ENCODE measurements at regions not wholly inside any gene's neighbourhood (a gene's known extent, or its start where the extent isn't known, plus 50 kb on each side); places are given as distances from the start of the nearest gene placed in this dataset.

- DNase-seq (no peak), ATAC-seq (no peak), FAIRE-seq (no peak)
- Histone ChIP-seq H3K27me3 (no peaks in the 10 kb centered on the region), H3K9me3 (no peaks in the 10 kb centered on the region), H3K36me3 (no peaks in the 10 kb centered on the region), H3K4me1 (no peaks in the 10 kb centered on the region), H3K27ac (no peak overlapping the region), H3K4me3 (no peak overlapping the region)
- intact Hi-C loops (cut with DNase I): no loop called here
- TF ChIP-seq, protein P1, sequence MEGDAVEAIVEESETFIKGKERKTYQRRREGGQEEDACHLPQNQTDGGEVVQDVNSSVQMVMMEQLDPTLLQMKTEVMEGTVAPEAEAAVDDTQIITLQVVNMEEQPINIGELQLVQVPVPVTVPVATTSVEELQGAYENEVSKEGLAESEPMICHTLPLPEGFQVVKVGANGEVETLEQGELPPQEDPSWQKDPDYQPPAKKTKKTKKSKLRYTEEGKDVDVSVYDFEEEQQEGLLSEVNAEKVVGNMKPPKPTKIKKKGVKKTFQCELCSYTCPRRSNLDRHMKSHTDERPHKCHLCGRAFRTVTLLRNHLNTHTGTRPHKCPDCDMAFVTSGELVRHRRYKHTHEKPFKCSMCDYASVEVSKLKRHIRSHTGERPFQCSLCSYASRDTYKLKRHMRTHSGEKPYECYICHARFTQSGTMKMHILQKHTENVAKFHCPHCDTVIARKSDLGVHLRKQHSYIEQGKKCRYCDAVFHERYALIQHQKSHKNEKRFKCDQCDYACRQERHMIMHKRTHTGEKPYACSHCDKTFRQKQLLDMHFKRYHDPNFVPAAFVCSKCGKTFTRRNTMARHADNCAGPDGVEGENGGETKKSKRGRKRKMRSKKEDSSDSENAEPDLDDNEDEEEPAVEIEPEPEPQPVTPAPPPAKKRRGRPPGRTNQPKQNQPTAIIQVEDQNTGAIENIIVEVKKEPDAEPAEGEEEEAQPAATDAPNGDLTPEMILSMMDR (IDR thresholded peaks at IDR 0.05): no peak
- 17 to 40% methylated on average over 2 of the region's 2 CpGs for WGBS, 2 donors
Measured at GRCh38 chr6:67391955-67392354, 1243.1 kb upstream of the ADGRB3 start.

DNA sequence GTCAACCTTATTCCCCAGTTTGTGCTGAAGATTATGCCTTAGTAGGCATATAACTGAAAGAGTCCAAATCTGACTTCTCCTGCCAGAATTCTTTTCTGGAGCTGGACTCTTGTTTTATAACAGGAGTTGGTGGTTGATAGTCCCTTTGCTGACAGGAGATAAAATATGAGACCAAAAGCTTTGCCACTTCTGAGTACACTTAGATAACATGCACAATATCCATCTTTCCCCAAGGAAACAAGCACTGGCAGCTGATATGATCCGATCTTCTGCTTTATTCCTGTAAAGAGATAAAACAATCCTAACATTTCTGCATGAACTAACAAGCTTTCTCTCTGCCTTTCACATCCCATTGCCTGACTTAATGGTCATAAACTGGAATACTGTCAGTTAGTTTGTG lies 1265.4 kb upstream of the ADGRB3 start:
- TF ChIP-seq, protein P1 (IDR thresholded peaks at IDR 0.05): no peak
- H3K4me3 ChIP-seq: no peak overlapping the region
- ATAC-seq (no peak), DNase-seq (no peak), FAIRE-seq (no peak)
- no peaks in the 10 kb centered on the region for H3K36me3 ChIP-seq
- H3K4me1 ChIP-seq: no peaks in the 10 kb centered on the region
- intact Hi-C loops (cut with DNase I): no loop called here
- H3K27ac ChIP-seq: no peak overlapping the region
- 27 to 41% methylated on average over 1 of the region's 1 CpG for WGBS, 2 donors
- H3K27me3 ChIP-seq: no peaks in the 10 kb centered on the region
- H3K9me3 ChIP-seq: no peaks in the 10 kb centered on the region

- 58 to 64% methylated on average over 5 of the region's 5 CpGs for WGBS, 2 donors
- Histone ChIP-seq H3K4me3 (no peak overlapping the region), H3K27me3 (no peaks in the 10 kb centered on the region), H3K4me1 (no peaks in the 10 kb centered on the region), H3K36me3 (no peaks in the 10 kb centered on the region), H3K27ac (no peak overlapping the region), H3K9me3 (no peaks in the 10 kb centered on the region)
- TF ChIP-seq, protein P1 (IDR thresholded peaks at IDR 0.05): no peak
- FAIRE-seq (no peak), ATAC-seq (no peak), DNase-seq (no peak)
- intact Hi-C loops (cut with DNase I): no loop called here
Measured at GRCh38 chr6:67362976-67363375, 1272.1 kb upstream of the ADGRB3 start.

DNA sequence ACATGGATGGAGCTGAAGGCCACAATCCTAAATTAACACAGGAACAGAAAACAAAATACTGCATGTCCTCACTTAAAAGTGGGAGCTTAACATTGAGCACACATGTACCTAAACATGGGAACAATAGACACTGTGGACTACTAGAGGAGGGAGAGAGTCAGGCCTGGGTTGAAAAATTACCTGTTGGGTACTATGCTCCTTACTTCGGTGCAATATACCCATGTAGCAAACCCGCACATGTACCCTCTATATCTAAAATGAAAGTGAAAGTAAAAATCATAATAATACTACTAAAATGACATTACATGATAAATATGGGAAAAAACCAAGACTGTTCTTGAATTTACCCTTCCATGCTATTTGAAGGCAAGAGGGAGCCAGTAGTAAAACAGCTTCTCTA lies 1273.8 kb upstream of the ADGRB3 start:
- 81 to 89% methylated on average over 2 of the region's 2 CpGs for WGBS, 2 donors
- no peak for DNase-seq
- ATAC-seq: no peak
- H3K9me3 ChIP-seq: no peaks in the 10 kb centered on the region
- H3K4me3 ChIP-seq: no peak overlapping the region
- H3K4me1 ChIP-seq: no peaks in the 10 kb centered on the region
- no peaks in the 10 kb centered on the region for H3K36me3 ChIP-seq
- no peak for FAIRE-seq
- H3K27me3 ChIP-seq: no peaks in the 10 kb centered on the region
- H3K27ac ChIP-seq: no peak overlapping the region
- intact Hi-C loops (cut with DNase I): no loop called here
- TF ChIP-seq, protein P1 (IDR thresholded peaks at IDR 0.05): no peak

GRCh38 chr6:67358241-67358640 lies 1276.8 kb upstream of the ADGRB3 start:
- 72 to 82% methylated on average over 3 of the region's 3 CpGs for WGBS, 2 donors

More at GRCh38 chr6:67358241-67358640, 1276.8 kb upstream of the ADGRB3 start:
- Histone ChIP-seq H3K9me3 (no peaks in the 10 kb centered on the region), H3K4me3 (no peak overlapping the region), H3K27ac (no peak overlapping the region), H3K27me3 (no peaks in the 10 kb centered on the region), H3K4me1 (no peaks in the 10 kb centered on the region), H3K36me3 (no peaks in the 10 kb centered on the region)
- TF ChIP-seq, protein P1 (IDR thresholded peaks at IDR 0.05): no peak
- FAIRE-seq (no peak), ATAC-seq (no peak), DNase-seq (no peak)
- intact Hi-C loops (cut with DNase I): no loop called here

Data from pancreas (tissue), 10 donors.